GM19023 (cell line): ENCODE measurements at regions not wholly inside any gene's neighbourhood (a gene's known extent, or its start where the extent isn't known, plus 50 kb on each side); places are given as distances from the start of the nearest gene placed in this dataset.

Source experiments
- ATAC-seq: cut with Tn5 transposase; IDR thresholded peaks from one replicate; pipeline ENCODE4 v1.9.1; 2021; ENCODE audit warnings: mild to moderate bottlenecking, moderate library complexity; ENCODE audit not compliant: unreplicated experiment

- no peak for ATAC-seq
Measured at GRCh38 chr2:60400462-60401246, 152.8 kb downstream of the BCL11A start.

DNA sequence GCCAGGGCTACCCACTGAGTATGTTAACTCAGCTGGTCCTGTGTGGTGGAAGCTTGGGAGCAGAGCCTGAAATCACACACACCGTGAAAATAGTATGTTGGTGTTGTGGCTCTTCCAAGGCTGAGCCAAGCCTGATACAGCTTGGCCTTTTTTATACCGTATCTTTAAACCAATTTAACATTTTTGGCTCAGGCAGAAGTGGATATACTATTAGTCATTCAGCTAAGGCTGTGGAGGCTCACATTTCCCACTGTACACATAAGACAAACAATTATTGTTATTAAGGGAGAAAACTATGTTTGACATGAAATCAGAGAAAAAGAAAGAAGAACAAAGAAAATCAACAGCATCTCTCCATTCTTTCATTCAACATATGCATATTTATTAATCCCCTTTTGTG is 159.0 kb downstream of the BCL11A start:
- ATAC-seq: no peak

DNA sequence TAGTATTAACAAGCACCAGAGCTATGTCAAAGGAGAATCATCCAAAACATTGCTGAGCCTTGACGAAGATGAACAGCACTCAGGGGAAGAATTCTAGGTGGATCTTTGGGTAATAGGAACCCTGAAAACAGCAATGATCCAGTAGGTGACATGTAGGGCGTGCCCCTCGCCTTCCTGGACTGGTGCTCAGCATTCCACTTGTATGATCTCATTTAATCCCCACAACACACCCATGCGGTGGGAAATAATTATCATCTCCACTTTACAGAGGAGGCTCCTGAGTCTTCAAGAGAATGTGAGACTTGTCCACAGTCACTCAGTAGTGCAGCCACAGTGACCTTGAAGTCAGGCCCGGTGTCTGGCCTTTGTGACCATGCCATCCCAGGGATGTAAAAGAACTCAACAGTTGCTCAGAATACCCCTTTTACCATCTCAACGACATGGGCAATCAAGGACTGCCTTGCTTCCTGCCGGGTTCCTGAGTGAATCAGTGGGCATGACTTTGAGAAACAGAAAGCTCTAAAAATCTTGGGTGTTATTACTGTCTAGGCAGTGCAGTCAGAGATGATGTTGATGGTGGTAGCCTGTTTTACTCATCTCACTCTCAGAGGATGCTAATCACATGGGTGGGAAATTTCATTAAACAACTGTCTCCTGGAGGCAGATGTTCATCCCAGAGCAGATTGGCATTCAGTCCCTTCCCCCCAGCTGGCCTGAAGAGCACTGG is 161.6 kb downstream of the BCL11A start:
- ATAC-seq: no peak

DNA sequence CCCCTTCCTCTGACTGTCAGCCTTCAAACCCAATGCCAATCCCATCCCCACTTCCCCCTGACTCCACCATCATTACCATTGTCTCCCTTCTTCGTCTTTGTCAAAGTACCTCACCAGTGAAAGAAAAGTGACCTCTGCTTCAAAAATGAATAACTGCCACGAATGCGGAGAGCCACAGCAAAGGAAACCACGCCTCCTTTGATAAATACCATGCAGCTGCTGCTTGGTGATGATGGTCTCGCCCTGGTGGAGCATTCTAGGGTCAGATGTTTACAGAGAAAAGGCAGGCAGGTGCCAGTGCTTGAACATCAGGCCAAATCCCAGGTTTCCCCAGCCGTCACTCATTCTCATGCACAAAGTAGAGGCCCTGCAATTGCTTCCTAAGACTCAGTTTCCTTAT is 162.2 kb downstream of the BCL11A start:
- no peak for ATAC-seq

DNA sequence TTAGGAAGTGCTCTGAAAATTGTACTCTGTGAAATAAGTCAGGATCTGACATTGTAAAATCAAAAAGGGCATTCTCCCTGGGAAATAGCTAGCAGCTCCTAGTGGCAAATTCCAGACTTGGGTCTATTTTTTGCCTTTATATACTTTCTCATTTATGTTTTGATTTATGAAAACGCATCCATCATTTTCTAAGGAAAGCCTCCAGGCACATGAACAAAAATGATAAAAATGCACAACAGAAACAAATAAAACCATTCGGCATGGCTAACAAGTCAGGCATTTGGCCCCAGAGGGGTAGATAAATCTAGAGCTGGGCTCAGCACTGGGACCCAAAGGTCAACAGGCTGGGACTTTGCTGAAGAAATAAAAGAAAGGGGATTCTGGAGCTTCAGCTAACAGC is 167.0 kb downstream of the BCL11A start:
- ATAC-seq: no peak

GRCh38 chr2:60385648-60386047 is 167.8 kb downstream of the BCL11A start:
- no peak for ATAC-seq

- ATAC-seq: no peak
Measured at GRCh38 chr2:60383401-60384143, 169.9 kb downstream of the BCL11A start.

DNA sequence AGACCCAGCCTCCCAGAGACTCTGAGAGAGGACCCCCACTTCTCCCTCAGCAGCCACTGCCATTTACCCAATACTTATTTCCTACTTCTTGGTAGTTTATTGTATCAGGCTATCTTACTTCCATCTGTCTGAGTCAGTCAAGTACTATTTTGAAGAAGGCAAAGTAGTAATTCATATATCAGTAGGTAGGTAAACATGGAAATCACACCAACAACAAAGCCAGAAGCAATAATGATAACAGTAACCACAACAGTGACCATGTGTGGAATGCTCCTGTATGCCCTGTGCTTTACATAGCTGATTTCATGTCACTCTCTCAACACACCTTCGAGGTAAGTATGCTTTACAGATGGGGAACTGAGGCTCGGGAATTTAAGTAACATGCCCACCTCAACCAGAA is 173.0 kb downstream of the BCL11A start:
- ATAC-seq: no peak

GRCh38 chr2:60379684-60380083 is 173.8 kb downstream of the BCL11A start:
- ATAC-seq: no peak

- ATAC-seq: no peak
Measured at GRCh38 chr2:60379216-60379615, 174.2 kb downstream of the BCL11A start.

DNA sequence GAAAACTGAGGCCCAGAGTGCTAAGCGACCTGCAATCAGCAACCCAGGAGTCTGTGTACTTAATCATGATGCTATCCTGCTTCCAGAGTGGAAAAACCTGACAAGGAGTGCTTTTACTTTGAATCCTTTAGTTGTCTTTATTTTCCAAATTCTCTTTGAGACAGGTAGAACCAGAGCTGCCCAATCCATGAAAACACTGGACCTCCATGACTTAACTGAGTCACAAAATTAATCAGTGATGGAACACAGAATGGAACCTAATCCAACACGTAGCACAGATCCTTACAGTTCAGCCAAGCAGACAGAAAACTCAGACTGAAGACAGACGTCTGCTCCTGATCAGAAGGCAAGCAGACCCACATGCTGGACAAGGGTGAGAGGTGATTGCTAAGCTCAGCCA is 175.6 kb downstream of the BCL11A start:
- no peak for ATAC-seq

DNA sequence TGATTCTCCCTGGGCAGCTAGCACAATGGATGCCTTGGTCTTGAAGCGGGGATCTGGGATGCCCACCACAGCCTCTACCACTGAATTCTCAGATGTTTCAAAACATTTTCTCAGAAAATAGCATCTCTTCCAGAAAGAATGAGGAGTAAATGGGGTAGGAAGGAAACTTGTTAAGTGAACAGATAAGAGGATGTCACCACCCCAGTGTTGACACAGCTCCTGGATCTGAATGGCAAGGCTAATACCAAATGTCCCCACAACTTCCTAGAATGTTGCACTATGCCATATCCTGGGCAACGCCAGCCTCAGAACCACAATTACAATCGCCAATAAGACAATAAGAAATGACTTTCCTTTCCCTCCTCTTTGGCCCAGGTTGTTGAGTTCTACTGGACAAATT is 177.2 kb downstream of the BCL11A start:
- ATAC-seq: no peak

GRCh38 chr2:60371681-60372080 is 181.8 kb downstream of the BCL11A start:
- ATAC-seq: no peak

DNA sequence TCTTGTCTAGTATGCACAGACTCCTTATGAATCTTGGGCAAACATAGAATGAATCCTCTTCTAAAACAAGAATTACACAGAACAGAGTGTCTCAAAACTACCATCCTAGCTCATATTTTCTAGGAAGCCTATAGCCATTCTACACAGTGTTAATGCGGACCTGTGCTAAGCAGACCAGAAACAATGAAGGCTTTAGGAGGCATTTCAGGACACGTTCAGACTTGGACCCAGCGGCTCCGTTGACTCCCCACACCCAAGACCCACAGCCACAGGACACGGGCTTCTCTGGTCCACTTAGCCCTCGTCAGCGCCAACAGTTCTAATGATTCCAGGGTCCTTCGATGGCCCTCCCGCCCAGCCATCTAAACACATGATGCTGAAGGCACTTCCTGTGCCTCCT is 182.2 kb downstream of the BCL11A start:
- no peak for ATAC-seq

DNA sequence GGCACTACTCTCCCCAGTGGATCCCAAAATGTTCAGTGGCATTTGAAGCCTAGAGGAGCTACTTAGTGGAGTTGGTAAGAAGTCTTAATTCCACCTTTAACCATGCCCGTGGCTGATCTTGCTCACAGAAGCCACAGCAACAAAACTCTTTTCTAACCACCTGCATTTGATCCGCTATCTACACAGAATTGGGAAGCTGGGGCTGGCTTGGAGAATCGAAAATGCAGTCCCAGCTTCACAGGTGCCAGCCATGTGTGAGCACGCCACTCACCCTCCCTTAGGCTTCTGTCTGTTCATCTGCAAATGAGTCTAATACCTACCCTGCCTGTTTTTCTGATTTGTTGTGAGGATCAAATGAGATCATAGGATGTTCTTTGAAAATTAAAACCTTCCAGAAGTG is 182.6 kb downstream of the BCL11A start:
- no peak for ATAC-seq

- ATAC-seq: no peak
Measured at GRCh38 chr2:60368456-60368855, 185.0 kb downstream of the BCL11A start.

DNA sequence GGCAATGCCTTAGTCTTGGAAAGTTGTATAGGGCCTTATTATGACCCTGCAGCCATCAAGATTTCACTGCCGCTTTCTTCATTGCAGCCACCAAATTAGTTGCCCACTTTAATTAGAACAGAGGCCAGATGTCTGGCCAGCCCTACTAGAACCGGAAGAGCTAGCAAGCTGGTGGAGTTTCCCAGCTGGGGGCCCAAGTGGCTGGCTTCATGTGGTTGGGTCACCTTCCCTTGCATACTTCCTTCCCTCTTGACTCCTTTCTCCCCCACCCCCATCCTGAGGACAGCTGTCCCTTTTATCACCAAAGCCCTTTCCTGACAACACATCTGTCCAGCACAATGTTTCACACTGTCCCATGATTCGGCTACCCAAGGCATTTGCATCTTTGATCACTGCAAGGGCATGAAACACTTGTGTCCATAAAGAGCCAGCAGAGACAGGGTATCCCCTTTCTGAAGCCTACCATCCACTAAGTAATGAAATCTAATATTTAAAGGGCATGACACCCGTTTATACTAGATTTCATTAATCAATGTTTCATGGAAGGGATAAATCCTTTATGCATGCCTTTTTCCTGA is 187.2 kb downstream of the BCL11A start:
- no peak for ATAC-seq

DNA sequence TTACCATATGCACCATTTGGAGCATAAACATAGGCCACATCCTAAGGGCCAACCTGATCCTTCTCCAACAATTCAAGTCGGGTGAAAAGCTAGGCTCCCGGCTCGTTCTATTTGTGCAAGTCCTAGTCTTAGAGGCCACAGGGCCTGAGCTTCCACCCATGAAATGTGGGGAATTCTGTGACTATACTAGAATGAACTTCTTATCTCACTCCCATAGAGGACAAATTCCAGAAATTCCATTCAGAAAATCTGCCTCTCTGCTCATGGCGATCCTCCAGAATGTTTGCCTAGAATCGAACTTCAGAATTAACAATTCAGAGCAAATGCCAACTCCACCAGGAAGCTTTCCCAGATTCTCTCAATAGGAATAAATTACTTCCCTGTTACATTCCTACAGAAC is 187.9 kb downstream of the BCL11A start:
- no peak for ATAC-seq

- no peak for ATAC-seq
Measured at GRCh38 chr2:60364491-60364890, 189.0 kb downstream of the BCL11A start.

DNA sequence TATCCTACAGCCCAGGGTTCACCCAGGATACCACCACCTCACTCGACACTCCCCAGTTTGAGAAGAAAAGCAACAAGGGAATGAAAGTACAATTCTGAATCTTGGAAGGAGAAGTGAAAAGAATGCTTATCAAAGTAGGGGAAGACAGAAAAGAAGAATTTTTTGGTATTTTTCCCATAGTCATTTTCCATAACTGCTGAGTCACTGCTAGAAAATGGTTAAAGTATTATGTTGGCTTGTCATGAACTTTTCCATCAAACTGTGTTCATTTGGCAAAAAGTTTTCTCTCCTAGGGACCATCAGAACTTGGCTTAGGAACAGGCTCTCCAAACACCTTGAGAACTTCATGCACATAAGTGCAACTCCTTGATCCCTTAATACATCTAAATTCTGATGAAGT is 192.0 kb downstream of the BCL11A start:
- no peak for ATAC-seq

- ATAC-seq: no peak
Measured at GRCh38 chr2:60359569-60359968, 193.9 kb downstream of the BCL11A start.
